Neutrophil (primary cell): ENCODE measurements at regions not wholly inside any gene's neighbourhood (a gene's known extent, or its start where the extent isn't known, plus 50 kb on each side); places are given as distances from the start of the nearest gene placed in this dataset.

ENCODE experiments used
- H3K27ac ChIP-seq: fragments of 200-600 bp; sonication (generic); 2 replicates; pipeline ENCODE4 v1.5.1; 2016; ENCODE audit warnings: mild to moderate bottlenecking, moderate library complexity
- H3K27me3 ChIP-seq: fragments of 200-600 bp; sonication (generic); 2 replicates; pipeline ENCODE4 v1.6.0; 2016; ENCODE audit warnings: mild to moderate bottlenecking
- H3K36me3 ChIP-seq: fragments of 200-600 bp; sonication (generic); 2 replicates; pipeline ENCODE4 v1.5.1; 2017
- H3K4me1 ChIP-seq, 2 experiments: fragments of 200-600 bp in 1 of 2; sonication (generic) in 1 of 2; 1 replicate in 1 of 2; 2 replicates in 1 of 2; pipeline versions ENCODE4 v1.5.1 to v1.6.1; 2013 to 2016; ENCODE audit warnings: low read depth in 1 of 2, low read length in 1 of 2, mild to moderate bottlenecking in 1 of 2, moderate library complexity in 1 of 2; ENCODE audit not compliant: control insufficient read depth in 1 of 2, insufficient read depth in 1 of 2
- H3K4me3 ChIP-seq, 2 experiments: fragments of 200-600 bp in 1 of 2; sonication (generic) in 1 of 2; 1 replicate in 1 of 2; 2 replicates in 1 of 2; pipeline ENCODE4 v1.5.1; 2013 to 2016; ENCODE audit warnings: low read depth in 1 of 2, low read length in 1 of 2, mild to moderate bottlenecking in 1 of 2, moderate library complexity in 1 of 2
- H3K9me3 ChIP-seq: fragments of 200-600 bp; sonication (generic); 2 replicates; pipeline ENCODE4 v1.5.1; 2016
- TF ChIP-seq, protein P1 (sequence below): fragments of 200-600 bp; sonication (generic); IDR thresholded peaks from 2 replicates; pipeline ENCODE4 v1.5.1; 2016; ENCODE audit warnings: antibody characterized with exemption

DNA sequence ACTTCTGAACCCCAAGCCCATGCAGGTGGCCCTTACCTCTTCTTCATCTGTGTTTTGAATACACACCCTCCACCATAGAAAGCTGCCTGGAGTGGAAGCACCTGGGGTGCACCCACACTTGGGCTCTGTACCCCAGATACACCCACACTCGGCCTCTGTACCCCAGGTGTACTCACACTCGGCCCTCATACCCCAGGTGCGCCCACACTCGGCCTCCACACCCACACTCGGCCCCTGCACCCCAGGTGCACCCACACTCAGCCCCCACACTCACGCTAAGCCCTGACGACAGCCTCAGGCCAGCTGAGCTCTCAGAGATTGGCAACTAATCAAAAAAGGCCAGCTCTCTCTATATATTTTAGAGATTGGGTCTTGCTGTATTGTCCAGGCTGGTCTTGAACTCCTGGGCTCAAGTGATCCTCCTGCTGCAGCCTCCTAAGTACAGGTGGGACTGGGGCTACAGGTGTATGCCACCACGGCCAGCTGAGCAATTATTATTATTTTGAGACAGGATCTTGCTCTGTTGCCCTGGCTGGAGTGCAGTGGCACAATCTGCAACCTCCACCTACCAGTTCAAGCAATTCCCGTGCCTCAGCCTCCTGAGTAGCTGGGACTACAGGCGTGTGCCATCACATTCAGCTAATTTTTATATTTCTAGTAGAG is 68.9 kb downstream of the PEX11G start:
- H3K27me3 ChIP-seq, result no peaks in the 10 kb centered on the region
- no peaks in the 10 kb centered on the region for H3K4me1 ChIP-seq
- no peak overlapping the region for H3K4me3 ChIP-seq
- H3K9me3 ChIP-seq, result no peaks in the 10 kb centered on the region
- TF ChIP-seq, protein P1, sequence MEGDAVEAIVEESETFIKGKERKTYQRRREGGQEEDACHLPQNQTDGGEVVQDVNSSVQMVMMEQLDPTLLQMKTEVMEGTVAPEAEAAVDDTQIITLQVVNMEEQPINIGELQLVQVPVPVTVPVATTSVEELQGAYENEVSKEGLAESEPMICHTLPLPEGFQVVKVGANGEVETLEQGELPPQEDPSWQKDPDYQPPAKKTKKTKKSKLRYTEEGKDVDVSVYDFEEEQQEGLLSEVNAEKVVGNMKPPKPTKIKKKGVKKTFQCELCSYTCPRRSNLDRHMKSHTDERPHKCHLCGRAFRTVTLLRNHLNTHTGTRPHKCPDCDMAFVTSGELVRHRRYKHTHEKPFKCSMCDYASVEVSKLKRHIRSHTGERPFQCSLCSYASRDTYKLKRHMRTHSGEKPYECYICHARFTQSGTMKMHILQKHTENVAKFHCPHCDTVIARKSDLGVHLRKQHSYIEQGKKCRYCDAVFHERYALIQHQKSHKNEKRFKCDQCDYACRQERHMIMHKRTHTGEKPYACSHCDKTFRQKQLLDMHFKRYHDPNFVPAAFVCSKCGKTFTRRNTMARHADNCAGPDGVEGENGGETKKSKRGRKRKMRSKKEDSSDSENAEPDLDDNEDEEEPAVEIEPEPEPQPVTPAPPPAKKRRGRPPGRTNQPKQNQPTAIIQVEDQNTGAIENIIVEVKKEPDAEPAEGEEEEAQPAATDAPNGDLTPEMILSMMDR, result no peak
- H3K36me3 ChIP-seq, result peaks cover 68% of the 10 kb centered on the region
- H3K27ac ChIP-seq, result no peak overlapping the region

- H3K36me3 ChIP-seq, result peaks cover 83% of the 10 kb centered on the region
- H3K9me3 ChIP-seq, result no peaks in the 10 kb centered on the region
- TF ChIP-seq, protein P1, result no peak
- no peak overlapping the region for H3K27ac ChIP-seq
- H3K4me1 ChIP-seq, result no peaks in the 10 kb centered on the region
- H3K27me3 ChIP-seq, result no peaks in the 10 kb centered on the region
- no peak overlapping the region for H3K4me3 ChIP-seq
Measured at GRCh38 chr19:7421941-7422744, 66.7 kb downstream of the PEX11G start.
